HepG2 (cell line): ENCODE measurements at regions not wholly inside any gene's neighbourhood (a gene's known extent, or its start where the extent isn't known, plus 50 kb on each side); places are given as distances from the start of the nearest gene placed in this dataset.

ENCODE experiments used
- AKNA ChIP-seq: sonication (generic); formaldehyde crosslinking; IDR thresholded peaks from 2 replicates; pipeline ENCODE4 v1.4.0; 2020; ENCODE audit warnings: missing genetic modification reagents, borderline replicate concordance
- ARID4A ChIP-seq: sonication (generic); formaldehyde crosslinking; IDR thresholded peaks from 2 replicates; pipeline ENCODE4 v1.5.0; 2020; ENCODE audit warnings: mild to moderate bottlenecking, missing genetic modification reagents, borderline replicate concordance
- ATF1 ChIP-seq: IDR thresholded peaks from 2 replicates; pipeline ENCODE4 v1.6.1; 2016; ENCODE audit warnings: mild to moderate bottlenecking, control low read depth
- ATRX ChIP-seq: sonication (generic); formaldehyde crosslinking; IDR thresholded peaks from 2 replicates; pipeline ENCODE4 v1.4.0; 2020; ENCODE audit warnings: missing genetic modification reagents, borderline replicate concordance
- ELK4 ChIP-seq: sonication (generic); formaldehyde crosslinking; IDR thresholded peaks from 2 replicates; pipeline ENCODE4 v1.9.0; 2021; ENCODE audit warnings: missing genetic modification reagents, borderline replicate concordance
- JDP2 ChIP-seq: sonication (generic); formaldehyde crosslinking; IDR thresholded peaks from 2 replicates; pipeline ENCODE4 v1.8.1; 2022; ENCODE audit warnings: missing genetic modification reagents, borderline replicate concordance
- KDM3A ChIP-seq: IDR thresholded peaks from 2 replicates; pipeline ENCODE4 v1.6.1; 2018; ENCODE audit warnings: low read depth, missing compliant biosample characterization
- NAIF1 ChIP-seq: sonication (generic); formaldehyde crosslinking; IDR thresholded peaks from 2 replicates; pipeline ENCODE4 v1.5.0; 2020; ENCODE audit warnings: mild to moderate bottlenecking, missing genetic modification reagents, borderline replicate concordance
- NR2F2 ChIP-seq: IDR thresholded peaks from 2 replicates; pipeline ENCODE4 v1.6.1; 2012; ENCODE audit warnings: low read depth, inconsistent platforms, borderline replicate concordance
- PAX8 ChIP-seq: sonication (generic); formaldehyde crosslinking; IDR thresholded peaks from 2 replicates; pipeline ENCODE4 v1.8.0; 2022; ENCODE audit warnings: mild to moderate bottlenecking, missing genetic modification reagents, borderline replicate concordance
- PHF5A ChIP-seq: IDR thresholded peaks from one replicate; pipeline ENCODE4 v1.6.1; 2018; ENCODE audit warnings: low read depth, missing genetic modification reagents; ENCODE audit not compliant: unreplicated experiment
- ZBTB7B ChIP-seq: sonication (generic); formaldehyde crosslinking; IDR thresholded peaks from 2 replicates; pipeline ENCODE4 v1.4.0; 2020; ENCODE audit warnings: missing genetic modification reagents
- ZNF431 ChIP-seq: sonication (generic); formaldehyde crosslinking; IDR thresholded peaks from 2 replicates; pipeline ENCODE4 v1.9.0; 2022; ENCODE audit warnings: missing genetic modification reagents, low read depth, mild to moderate bottlenecking, borderline replicate concordance
- ZNF550 ChIP-seq: sonication (generic); formaldehyde crosslinking; IDR thresholded peaks from 2 replicates; pipeline ENCODE4 v1.4.0; 2020; ENCODE audit warnings: mild to moderate bottlenecking, missing genetic modification reagents, borderline replicate concordance
- ZNF567 ChIP-seq: sonication (generic); formaldehyde crosslinking; IDR thresholded peaks from 2 replicates; pipeline ENCODE4 v1.8.1; 2023; ENCODE audit warnings: mild to moderate bottlenecking, missing genetic modification reagents, borderline replicate concordance
- TF ChIP-seq, protein P1 (sequence below): sonication (generic); formaldehyde crosslinking; IDR thresholded peaks from 2 replicates; pipeline ENCODE4 v1.4.0; 2020; ENCODE audit warnings: mild to moderate bottlenecking, missing genetic modification reagents
- TF ChIP-seq, protein P2 (sequence below): sonication (generic); formaldehyde crosslinking; IDR thresholded peaks from 2 replicates; pipeline ENCODE4 v1.4.0; 2020; ENCODE audit warnings: missing genetic modification reagents, borderline replicate concordance

- TF ChIP-seq ATRX (CRISPR knock-in tag) (no peak), ZBTB7B (CRISPR knock-in tag) (no peak), ZNF567 (CRISPR knock-in tag) (no peak), ARID4A (CRISPR knock-in tag) (no peak; the same call in 1 of the 2 replicates), NAIF1 (no peak), PAX8 (CRISPR knock-in tag) (no peak), AKNA (CRISPR knock-in tag) (no peak), ATF1 (CRISPR knock-in tag) (peak; percentile 84), ZNF431 (CRISPR knock-in tag) (no peak), NR2F2 (peak; percentile 77), ELK4 (no peak), ZNF550 (no peak), PHF5A (no peak), KDM3A (CRISPR knock-in tag) (no peak; the same call in 1 of the 2 replicates), JDP2 (CRISPR knock-in tag) (no peak)
- TF ChIP-seq, protein P1, sequence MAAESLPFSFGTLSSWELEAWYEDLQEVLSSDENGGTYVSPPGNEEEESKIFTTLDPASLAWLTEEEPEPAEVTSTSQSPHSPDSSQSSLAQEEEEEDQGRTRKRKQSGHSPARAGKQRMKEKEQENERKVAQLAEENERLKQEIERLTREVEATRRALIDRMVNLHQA, result no peak
- TF ChIP-seq, protein P2, sequence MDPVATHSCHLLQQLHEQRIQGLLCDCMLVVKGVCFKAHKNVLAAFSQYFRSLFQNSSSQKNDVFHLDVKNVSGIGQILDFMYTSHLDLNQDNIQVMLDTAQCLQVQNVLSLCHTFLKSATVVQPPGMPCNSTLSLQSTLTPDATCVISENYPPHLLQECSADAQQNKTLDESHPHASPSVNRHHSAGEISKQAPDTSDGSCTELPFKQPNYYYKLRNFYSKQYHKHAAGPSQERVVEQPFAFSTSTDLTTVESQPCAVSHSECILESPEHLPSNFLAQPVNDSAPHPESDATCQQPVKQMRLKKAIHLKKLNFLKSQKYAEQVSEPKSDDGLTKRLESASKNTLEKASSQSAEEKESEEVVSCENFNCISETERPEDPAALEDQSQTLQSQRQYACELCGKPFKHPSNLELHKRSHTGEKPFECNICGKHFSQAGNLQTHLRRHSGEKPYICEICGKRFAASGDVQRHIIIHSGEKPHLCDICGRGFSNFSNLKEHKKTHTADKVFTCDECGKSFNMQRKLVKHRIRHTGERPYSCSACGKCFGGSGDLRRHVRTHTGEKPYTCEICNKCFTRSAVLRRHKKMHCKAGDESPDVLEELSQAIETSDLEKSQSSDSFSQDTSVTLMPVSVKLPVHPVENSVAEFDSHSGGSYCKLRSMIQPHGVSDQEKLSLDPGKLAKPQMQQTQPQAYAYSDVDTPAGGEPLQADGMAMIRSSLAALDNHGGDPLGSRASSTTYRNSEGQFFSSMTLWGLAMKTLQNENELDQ (CRISPR knock-in tag), result no peak
Measured at GRCh38 chr12:46493834-46494181, 121.2 kb upstream of the SLC38A2 start (continued).
